Central memory CD8-positive, alpha-beta T cell (primary cell): ENCODE measurements at regions not wholly inside any gene's neighbourhood (a gene's known extent, or its start where the extent isn't known, plus 50 kb on each side); places are given as distances from the start of the nearest gene placed in this dataset.

Experiments used
- ATAC-seq: fragments of 150-1000 bp; cut with Tn5 transposase; replicated peaks from 2 replicates; pipeline ENCODE4 v1.10.0; 2022; ENCODE audit warnings: mild to moderate bottlenecking, moderate FRiP score, moderate number of reproducible peaks; ENCODE audit not compliant: poor library complexity, severe bottlenecking; ENCODE audit errors: extremely low read depth
- DNase-seq, 2 donors: peaks; one replicate each; pipeline ENCODE4 v3.0.0; 2021; ENCODE audit warnings: low spot score in 2 of 2
- H3K27ac Mint-ChIP-seq: one replicate; pipeline ENCODE4 v1.8.0; 2022; ENCODE audit warnings: low read depth, mild to moderate bottlenecking, moderate library complexity, mixed read lengths
- H3K27me3 Mint-ChIP-seq: one replicate; pipeline ENCODE4 v1.8.0; 2022; ENCODE audit warnings: mixed read lengths
- H3K36me3 Mint-ChIP-seq: one replicate; pipeline ENCODE4 v1.8.0; 2022; ENCODE audit warnings: mild to moderate bottlenecking, moderate library complexity, mixed read lengths; ENCODE audit not compliant: insufficient read depth
- H3K4me1 Mint-ChIP-seq: one replicate; pipeline ENCODE4 v1.8.0; 2022; ENCODE audit warnings: mixed read lengths
- H3K4me3 Mint-ChIP-seq: one replicate; pipeline ENCODE4 v1.8.0; 2022; ENCODE audit warnings: mild to moderate bottlenecking, moderate library complexity, mixed read lengths
- H3K9me3 Mint-ChIP-seq: one replicate; pipeline ENCODE4 v1.8.0; 2022; ENCODE audit warnings: mixed read lengths

DNA sequence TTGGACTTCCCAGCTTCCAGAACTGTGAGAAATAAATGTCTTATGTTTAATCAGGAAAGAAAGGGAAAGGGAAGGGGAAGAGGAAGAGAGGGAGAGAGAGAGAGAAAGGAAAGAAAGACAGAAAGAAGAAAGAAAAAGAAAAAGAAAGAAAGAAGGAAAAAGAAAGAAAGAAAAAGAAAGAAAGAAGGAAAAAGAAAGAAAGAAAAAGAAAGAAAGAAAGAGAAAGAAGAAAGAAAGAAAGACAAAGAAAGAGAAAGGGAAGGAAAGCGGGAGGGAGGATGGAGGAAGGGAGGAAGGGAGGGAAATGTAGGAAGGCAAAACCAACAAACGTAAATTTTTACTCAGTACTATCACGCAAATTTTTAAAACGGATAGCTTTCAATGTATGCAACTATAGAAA is 2281.8 kb downstream of the LRRC4C start:
- ATAC-seq: no peak
- Mint-ChIP-seq H3K27me3 (no peaks in the 10 kb centered on the region), H3K27ac (no peak overlapping the region), H3K36me3 (no peaks in the 10 kb centered on the region), H3K4me1 (no peaks in the 10 kb centered on the region), H3K9me3 (peaks cover 11% of the 10 kb centered on the region), H3K4me3 (no peak overlapping the region)
- DNase-seq: no peak

DNA sequence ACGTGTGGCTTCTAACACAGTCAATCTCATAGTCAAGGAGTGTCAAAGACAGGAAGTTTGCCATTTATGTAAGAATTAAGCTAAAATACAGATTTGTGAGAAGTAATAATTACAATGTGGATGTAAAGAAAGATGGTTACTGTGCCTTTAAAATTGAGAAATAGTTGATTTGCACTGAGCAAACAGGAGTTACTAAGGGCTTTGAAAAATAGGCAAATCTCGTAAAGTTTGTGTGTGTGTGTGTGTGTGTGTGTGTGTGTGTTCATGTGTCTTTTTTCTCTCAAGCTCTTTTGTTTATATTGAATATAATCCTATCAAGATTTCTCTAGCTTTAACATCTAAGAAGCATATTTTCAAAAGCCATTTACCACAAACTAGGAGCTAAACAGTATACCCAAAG is 2284.5 kb downstream of the LRRC4C start:
- no peak overlapping the region for H3K27ac Mint-ChIP-seq
- peaks cover 12% of the 10 kb centered on the region for H3K9me3 Mint-ChIP-seq
- no peaks in the 10 kb centered on the region for H3K36me3 Mint-ChIP-seq
- H3K4me3 Mint-ChIP-seq: no peak overlapping the region
- H3K27me3 Mint-ChIP-seq: no peaks in the 10 kb centered on the region
- no peak for ATAC-seq
- no peaks in the 10 kb centered on the region for H3K4me1 Mint-ChIP-seq
- no peak for DNase-seq

DNA sequence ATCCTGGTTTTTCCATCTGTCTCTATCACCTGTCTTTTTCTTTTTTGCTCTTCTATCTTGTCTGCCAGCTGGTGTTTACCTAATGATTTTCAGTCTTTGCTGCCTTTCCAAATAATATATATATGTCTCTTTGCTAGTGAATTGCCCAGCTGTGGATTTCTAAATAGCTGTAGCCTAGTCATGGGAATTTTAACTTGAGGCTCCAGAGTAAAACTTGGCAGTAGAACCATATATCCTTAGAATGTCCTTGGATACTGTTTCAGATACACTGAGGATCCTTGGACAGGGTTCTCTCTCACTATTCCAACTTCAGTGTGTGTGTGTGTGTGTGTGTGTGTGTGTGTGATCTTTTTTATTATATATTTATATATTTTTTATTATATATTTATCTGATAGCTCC is 2285.3 kb downstream of the LRRC4C start:
- Mint-ChIP-seq H3K4me3 (no peak overlapping the region), H3K4me1 (no peaks in the 10 kb centered on the region), H3K27ac (no peak overlapping the region), H3K9me3 (peaks cover 12% of the 10 kb centered on the region), H3K36me3 (no peaks in the 10 kb centered on the region), H3K27me3 (no peaks in the 10 kb centered on the region)
- ATAC-seq: no peak
- no peak for DNase-seq

DNA sequence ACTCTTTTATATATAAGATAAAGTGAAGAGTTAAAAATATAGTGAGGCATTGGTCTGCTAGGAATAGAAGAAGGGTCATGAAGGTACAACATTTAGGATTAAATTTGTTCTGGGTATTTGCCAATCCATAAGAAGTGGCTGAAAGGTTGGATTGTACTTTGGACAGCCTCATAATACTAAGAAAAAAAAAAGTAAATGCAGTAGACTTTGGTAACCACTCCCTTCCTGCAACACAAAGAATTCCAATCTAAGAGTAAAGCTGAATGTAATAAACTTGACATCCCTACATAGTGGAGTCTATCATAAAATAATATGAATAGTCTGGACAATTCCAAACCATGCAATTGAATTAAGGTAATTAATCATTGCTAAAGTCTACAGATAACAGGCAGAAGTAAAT is 2294.4 kb downstream of the LRRC4C start:
- Mint-ChIP-seq H3K36me3 (no peaks in the 10 kb centered on the region), H3K27ac (no peak overlapping the region)

DNA sequence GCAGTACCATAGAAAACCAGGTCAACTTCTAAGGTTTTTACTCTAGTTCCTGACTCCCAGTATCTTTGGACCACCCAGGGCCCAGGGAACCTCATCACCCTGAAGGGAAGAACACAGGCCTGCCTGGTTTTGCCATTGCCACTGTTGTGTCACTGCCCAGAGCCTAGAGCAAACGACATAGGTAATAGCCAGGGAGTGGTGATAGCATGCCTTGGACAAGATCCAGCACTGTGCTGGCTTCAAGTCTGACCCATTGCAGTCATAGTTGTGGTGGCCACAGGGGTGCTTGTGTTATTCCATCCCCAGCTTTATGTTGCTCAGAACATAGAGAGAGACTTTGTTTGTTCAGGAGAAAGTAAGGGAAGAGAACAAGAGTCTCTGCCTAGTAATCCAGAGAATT is 2310.2 kb downstream of the LRRC4C start:
- Mint-ChIP-seq H3K4me3 (no peak overlapping the region), H3K9me3 (peaks cover 7% of the 10 kb centered on the region), H3K27ac (no peak overlapping the region), H3K27me3 (no peaks in the 10 kb centered on the region), H3K36me3 (no peaks in the 10 kb centered on the region), H3K4me1 (no peaks in the 10 kb centered on the region)
- ATAC-seq (no peak), DNase-seq (no peak)

More for the DNA sequence above, 2294.4 kb downstream of the LRRC4C start:
- Mint-ChIP-seq H3K9me3 (no peaks in the 10 kb centered on the region), H3K4me3 (no peak overlapping the region), H3K4me1 (no peaks in the 10 kb centered on the region), H3K27me3 (no peaks in the 10 kb centered on the region)
- ATAC-seq (no peak), DNase-seq (no peak)

DNA sequence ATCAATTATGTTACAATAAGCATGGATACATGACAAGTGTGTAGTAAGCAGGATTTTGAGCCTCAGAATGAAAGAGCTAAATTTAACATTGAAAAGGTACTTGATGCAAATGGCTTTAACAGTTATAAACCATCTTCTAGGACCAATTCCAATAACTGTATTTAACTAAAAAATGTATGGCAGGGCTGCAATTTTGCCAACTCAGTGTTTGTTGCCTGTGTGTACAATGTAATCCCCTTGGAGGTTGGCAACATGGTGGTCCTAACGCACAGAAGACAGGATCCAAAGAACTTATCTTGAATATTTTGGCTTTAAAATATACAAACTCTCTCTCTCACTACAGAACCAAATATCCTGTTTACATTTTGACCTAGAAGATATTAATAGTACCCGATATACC is 2314.1 kb downstream of the LRRC4C start:
- no peak for ATAC-seq

DNA sequence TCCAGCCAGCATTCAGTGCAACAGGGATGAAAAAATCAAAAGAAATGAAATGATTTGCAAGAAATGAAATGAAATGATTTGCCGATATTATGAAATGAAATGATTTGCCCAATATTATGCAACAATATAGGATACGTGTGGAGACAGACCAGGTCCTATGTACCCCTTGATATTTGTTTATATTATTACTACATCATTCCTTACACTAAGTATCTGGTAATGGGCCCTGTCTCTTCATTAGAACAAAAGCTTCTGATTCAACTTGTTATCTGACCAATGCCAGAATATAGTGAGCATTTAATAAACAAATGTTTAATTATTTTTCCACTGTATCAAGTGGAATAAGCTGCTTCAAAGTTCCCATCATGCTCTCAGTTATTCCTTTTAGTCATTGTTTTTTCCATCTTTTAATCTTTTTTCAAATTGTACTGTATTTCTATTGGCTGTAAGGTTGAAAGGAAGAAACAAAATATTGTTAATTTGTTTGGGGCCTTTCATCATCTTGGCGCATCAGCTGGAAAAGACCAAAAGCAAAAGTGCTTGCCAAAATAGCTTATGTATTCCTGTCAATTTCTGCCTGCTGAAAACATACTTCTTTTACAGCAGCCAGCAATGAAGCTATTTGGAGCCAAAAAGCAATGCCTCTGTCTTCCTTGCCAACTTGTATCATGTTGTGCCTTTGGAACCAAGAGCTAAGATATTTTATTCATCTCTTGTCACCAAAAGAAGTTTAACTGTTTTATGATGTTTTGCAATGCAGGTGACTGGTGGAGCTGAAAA is 2314.9 kb downstream of the LRRC4C start:
- H3K27me3 Mint-ChIP-seq: no peaks in the 10 kb centered on the region
- no peak overlapping the region for H3K27ac Mint-ChIP-seq
- no peaks in the 10 kb centered on the region for H3K36me3 Mint-ChIP-seq
- peaks cover 6% of the 10 kb centered on the region for H3K9me3 Mint-ChIP-seq
- H3K4me1 Mint-ChIP-seq: no peaks in the 10 kb centered on the region
- no peak for DNase-seq
- ATAC-seq: no peak
- no peak overlapping the region for H3K4me3 Mint-ChIP-seq

More for the DNA sequence above, 2314.1 kb downstream of the LRRC4C start:
- Mint-ChIP-seq H3K27ac (no peak overlapping the region), H3K27me3 (no peaks in the 10 kb centered on the region), H3K4me1 (no peaks in the 10 kb centered on the region), H3K36me3 (no peaks in the 10 kb centered on the region), H3K9me3 (peaks cover 12% of the 10 kb centered on the region), H3K4me3 (no peak overlapping the region)
- DNase-seq: no peak

DNA sequence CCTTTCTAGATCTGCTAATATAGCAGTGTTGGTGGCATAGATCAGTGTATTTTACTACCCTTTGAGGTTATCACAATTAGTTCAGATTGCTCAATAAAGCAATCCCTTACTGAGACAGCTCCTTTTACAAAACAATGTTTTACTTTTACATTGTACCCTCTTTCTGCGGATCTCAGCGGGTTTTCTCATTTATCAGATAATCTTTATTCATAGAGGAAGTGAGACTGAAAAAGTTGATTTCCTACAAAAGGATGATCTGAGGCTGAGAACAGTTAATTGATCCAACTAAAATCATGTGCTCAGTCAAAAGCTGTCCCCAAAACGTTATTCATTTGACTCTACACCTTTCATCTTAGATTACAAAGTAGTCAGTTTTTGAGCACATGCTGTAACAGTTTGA is 2319.9 kb downstream of the LRRC4C start:
- peaks cover 20% of the 10 kb centered on the region for H3K9me3 Mint-ChIP-seq
- no peak for ATAC-seq
- DNase-seq: no peak
- no peak overlapping the region for H3K27ac Mint-ChIP-seq
- no peaks in the 10 kb centered on the region for H3K4me1 Mint-ChIP-seq
- H3K36me3 Mint-ChIP-seq: no peaks in the 10 kb centered on the region
- H3K4me3 Mint-ChIP-seq: no peak overlapping the region
- H3K27me3 Mint-ChIP-seq: no peaks in the 10 kb centered on the region

DNA sequence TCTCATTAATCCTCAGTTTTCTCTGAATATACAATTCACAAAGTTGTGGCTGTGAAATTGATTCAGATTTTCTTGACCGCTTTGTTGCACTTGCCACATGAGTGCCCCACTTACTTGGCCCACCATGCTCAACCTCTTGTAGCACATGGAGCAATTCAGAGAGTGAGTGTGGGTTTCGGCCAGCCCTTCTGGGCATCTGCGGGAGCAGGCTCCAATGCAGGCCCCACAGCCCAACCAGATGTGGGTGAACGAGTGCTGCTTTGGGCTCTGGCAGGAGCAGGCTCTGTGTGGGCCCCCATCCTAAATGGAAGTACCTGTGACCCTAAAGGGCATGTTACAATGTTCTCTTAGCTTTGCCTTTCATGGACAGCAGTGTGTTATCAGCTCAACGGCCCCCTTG is 2338.6 kb downstream of the LRRC4C start:
- Mint-ChIP-seq H3K4me3 (no peak overlapping the region), H3K27ac (no peak overlapping the region), H3K27me3 (no peaks in the 10 kb centered on the region), H3K4me1 (no peaks in the 10 kb centered on the region), H3K36me3 (no peaks in the 10 kb centered on the region), H3K9me3 (peaks cover 12% of the 10 kb centered on the region)
- ATAC-seq: no peak
- DNase-seq: no peak

DNA sequence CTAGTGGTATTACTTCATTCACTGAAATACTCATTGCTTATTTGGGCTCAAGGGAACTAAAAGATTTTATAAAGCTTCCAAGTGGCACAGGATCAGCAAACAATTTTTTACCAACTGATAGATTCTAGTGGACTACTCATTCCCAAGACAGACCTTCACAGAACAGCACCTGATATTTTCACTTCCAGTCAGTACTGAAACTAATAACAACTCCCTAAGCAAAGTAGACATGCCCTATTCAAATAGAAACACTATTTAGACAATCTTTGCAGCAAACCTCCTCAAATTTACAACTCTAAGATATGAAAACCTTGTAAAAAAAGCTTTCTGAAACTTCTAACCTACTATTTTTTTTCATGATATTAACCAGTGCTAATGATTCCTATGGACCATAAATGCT is 2345.8 kb downstream of the LRRC4C start:
- H3K4me3 Mint-ChIP-seq: no peak overlapping the region
- H3K27ac Mint-ChIP-seq: no peak overlapping the region
- no peaks in the 10 kb centered on the region for H3K36me3 Mint-ChIP-seq
- no peak for DNase-seq
- ATAC-seq: no peak
- H3K27me3 Mint-ChIP-seq: no peaks in the 10 kb centered on the region
- H3K4me1 Mint-ChIP-seq: no peaks in the 10 kb centered on the region
- peaks cover 13% of the 10 kb centered on the region for H3K9me3 Mint-ChIP-seq

DNA sequence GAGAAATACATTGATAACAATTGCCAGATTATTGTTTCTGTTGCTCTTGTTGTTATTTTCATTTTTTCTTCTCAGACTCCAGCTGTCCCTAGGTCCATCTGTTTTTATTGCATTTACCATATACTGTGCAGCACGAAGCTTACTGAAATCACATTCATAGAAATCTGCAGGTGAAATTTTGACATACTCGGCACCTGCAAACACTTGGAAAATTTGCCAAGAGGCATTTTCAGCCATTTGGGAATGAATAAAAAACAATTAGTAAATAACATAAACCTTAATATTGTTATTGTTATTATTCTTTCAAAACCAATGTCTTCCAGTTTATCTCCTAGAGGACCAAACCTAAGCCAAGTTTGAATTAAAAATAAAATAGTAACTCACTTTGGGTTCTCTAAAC is 2357.2 kb downstream of the LRRC4C start:
- no peaks in the 10 kb centered on the region for H3K36me3 Mint-ChIP-seq
- no peak overlapping the region for H3K4me3 Mint-ChIP-seq
- H3K4me1 Mint-ChIP-seq: no peaks in the 10 kb centered on the region
- ATAC-seq: no peak
- H3K9me3 Mint-ChIP-seq: peaks cover 14% of the 10 kb centered on the region
- no peak overlapping the region for H3K27ac Mint-ChIP-seq
- H3K27me3 Mint-ChIP-seq: no peaks in the 10 kb centered on the region
- no peak for DNase-seq

DNA sequence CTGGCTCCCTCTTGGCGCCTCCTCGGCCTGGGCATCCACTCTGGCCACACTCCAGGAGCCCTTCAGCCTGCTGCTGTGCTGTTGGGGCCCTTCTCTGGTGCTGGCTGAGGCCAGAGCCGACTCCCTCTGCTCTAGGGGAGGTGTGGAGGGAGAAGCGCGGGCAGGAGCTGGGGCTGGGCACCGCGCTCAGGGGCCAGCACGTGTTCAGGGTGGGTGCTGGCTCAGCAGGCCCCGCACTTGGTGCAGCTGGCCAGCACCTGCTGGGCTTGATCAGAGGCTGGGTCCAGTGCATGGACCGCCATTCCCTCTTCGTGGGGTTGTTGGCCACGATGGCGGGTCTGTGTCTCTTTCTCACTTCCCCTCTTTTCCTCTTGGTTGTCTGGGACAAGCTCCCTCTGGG is 2381.0 kb downstream of the LRRC4C start:
- no peaks in the 10 kb centered on the region for H3K27me3 Mint-ChIP-seq
- no peak overlapping the region for H3K27ac Mint-ChIP-seq
- H3K9me3 Mint-ChIP-seq: peaks cover 13% of the 10 kb centered on the region
- no peak for ATAC-seq
- H3K36me3 Mint-ChIP-seq: no peaks in the 10 kb centered on the region
- no peaks in the 10 kb centered on the region for H3K4me1 Mint-ChIP-seq
- DNase-seq: no peak
- no peak overlapping the region for H3K4me3 Mint-ChIP-seq

DNA sequence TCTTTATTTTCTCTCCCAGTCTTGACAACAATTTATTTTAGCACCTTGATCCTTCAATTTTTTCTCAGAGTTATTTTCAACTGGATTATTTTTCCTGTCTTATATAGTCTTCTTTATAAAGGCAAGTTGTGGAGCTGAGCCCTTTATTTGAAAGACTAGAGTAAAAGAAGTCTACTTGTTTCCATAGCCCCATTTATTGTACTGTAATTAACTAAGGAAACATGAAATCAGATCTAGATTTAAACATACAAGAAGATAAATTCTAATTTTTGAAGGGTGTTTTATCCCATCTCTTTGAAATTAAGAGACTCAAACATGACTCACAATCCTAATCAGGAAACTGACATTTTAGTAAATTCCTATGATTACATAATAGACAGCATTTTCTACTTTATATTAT is 2421.8 kb downstream of the LRRC4C start:
- DNase-seq: no peak
- H3K27me3 Mint-ChIP-seq: no peaks in the 10 kb centered on the region
- H3K36me3 Mint-ChIP-seq: no peaks in the 10 kb centered on the region
- H3K9me3 Mint-ChIP-seq: peaks cover 29% of the 10 kb centered on the region
- H3K4me1 Mint-ChIP-seq: no peaks in the 10 kb centered on the region
- no peak overlapping the region for H3K27ac Mint-ChIP-seq
- no peak for ATAC-seq
- no peak overlapping the region for H3K4me3 Mint-ChIP-seq
